MM.1S (cell line): ENCODE measurements at regions not wholly inside any gene's neighbourhood (a gene's known extent, or its start where the extent isn't known, plus 50 kb on each side); places are given as distances from the start of the nearest gene placed in this dataset.

Experiments used
- CTCF ChIP-seq: fragments of 300-600 bp; sonication (generic); IDR thresholded peaks from 2 replicates; pipeline ENCODE4 v1.5.1; 2016; ENCODE audit warnings: antibody characterized with exemption, low read length, mixed read lengths
- EZH2phosphoT487 ChIP-seq: fragments of 300-600 bp; sonication (generic); IDR thresholded peaks from 2 replicates; pipeline ENCODE4 v1.6.1; 2018; ENCODE audit warnings: antibody characterized with exemption, low read length

DNA sequence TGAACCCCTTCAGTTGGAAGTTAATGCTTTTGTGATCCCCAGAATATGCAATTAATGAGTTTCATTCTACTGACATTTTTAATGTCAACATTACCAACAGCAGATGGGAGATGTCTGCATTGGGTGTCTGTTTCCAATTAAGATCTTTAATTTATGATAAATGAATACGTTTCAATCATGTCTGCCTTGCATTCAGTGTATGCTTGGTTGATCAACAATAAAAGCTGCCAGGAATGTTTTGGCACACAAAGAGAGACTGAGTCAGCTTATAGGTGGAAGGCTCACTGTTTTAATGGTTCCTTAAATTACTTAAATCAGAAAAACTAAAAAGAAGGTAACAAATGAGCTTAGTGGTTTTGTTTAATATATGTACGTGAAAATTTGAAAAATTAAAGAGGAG lies 359.9 kb upstream of the CNKSR2 start:
- no peak for TF ChIP-seq EZH2phosphoT487
- no peak for TF ChIP-seq CTCF
